Mesothelial cell of epicardium (in vitro differentiated cells): ENCODE measurements at regions not wholly inside any gene's neighbourhood (a gene's known extent, or its start where the extent isn't known, plus 50 kb on each side); places are given as distances from the start of the nearest gene placed in this dataset.

Source experiments
- DNase-seq, 2 experiments: peaks; one replicate each; pipeline ENCODE4 v3.0.0; 2021; ENCODE audit warnings: low spot score in 2 of 2; ENCODE audit not compliant: unreplicated experiment in 2 of 2
- H3K27ac Mint-ChIP-seq: 2 replicates; pipeline ENCODE4 v1.8.0; 2021; ENCODE audit warnings: mixed read lengths
- H3K27me3 Mint-ChIP-seq: 2 replicates; pipeline ENCODE4 v1.8.0; 2021; ENCODE audit warnings: low read depth, mixed read lengths
- H3K36me3 Mint-ChIP-seq: 2 replicates; pipeline ENCODE4 v1.8.0; 2021; ENCODE audit warnings: mixed read lengths
- H3K4me1 Mint-ChIP-seq: 2 replicates; pipeline ENCODE4 v1.8.0; 2021; ENCODE audit warnings: mixed read lengths
- H3K4me3 Mint-ChIP-seq: 2 replicates; pipeline ENCODE4 v1.8.0; 2021; ENCODE audit warnings: mild to moderate bottlenecking, moderate library complexity, mixed read lengths
- H3K9me3 Mint-ChIP-seq: 2 replicates; pipeline ENCODE4 v1.8.0; 2021; ENCODE audit warnings: mixed read lengths
- CTCF ChIP-seq: fragments of 200-600 bp; sonication (generic); IDR thresholded peaks from one replicate; pipeline ENCODE4 v1.5.0; 2021; ENCODE audit warnings: antibody characterized with exemption; ENCODE audit not compliant: unreplicated experiment

GRCh38 chr7:68235937-68236336 lies 1239.3 kb downstream of the TYW1 start:
- TF ChIP-seq CTCF = no peak
- no peaks in the 10 kb centered on the region for H3K4me1 Mint-ChIP-seq
- no peaks in the 10 kb centered on the region for H3K36me3 Mint-ChIP-seq
- H3K9me3 Mint-ChIP-seq = peaks cover 12% of the 10 kb centered on the region
- H3K4me3 Mint-ChIP-seq = no peak overlapping the region
- no peaks in the 10 kb centered on the region for H3K27me3 Mint-ChIP-seq
- DNase-seq = no peak
- H3K27ac Mint-ChIP-seq = no peak overlapping the region

- no peak overlapping the region for H3K4me3 Mint-ChIP-seq
- peaks cover 2% of the 10 kb centered on the region for H3K36me3 Mint-ChIP-seq
- DNase-seq = no peak
- H3K4me1 Mint-ChIP-seq = no peaks in the 10 kb centered on the region
- H3K27me3 Mint-ChIP-seq = no peaks in the 10 kb centered on the region
- H3K9me3 Mint-ChIP-seq = peaks cover 12% of the 10 kb centered on the region
- H3K27ac Mint-ChIP-seq = no peak overlapping the region
- no peak for TF ChIP-seq CTCF
Observed at GRCh38 chr7:68238204-68238805, 1241.7 kb downstream of the TYW1 start.

- DNase-seq = no peak
- Mint-ChIP-seq H3K4me1 (peaks cover 18% of the 10 kb centered on the region), H3K36me3 (peaks cover 2% of the 10 kb centered on the region), H3K27me3 (no peaks in the 10 kb centered on the region), H3K9me3 (peaks cover 12% of the 10 kb centered on the region), H3K4me3 (no peak overlapping the region), H3K27ac (no peak overlapping the region)
- TF ChIP-seq CTCF = no peak
Observed at GRCh38 chr7:68243128-68243527, 1246.5 kb downstream of the TYW1 start.

- Mint-ChIP-seq H3K9me3 (peaks cover 15% of the 10 kb centered on the region), H3K36me3 (peaks cover 2% of the 10 kb centered on the region), H3K4me3 (no peak overlapping the region), H3K27ac (no peak overlapping the region), H3K4me1 (peaks cover 18% of the 10 kb centered on the region), H3K27me3 (no peaks in the 10 kb centered on the region)
- no peak for DNase-seq
- no peak for TF ChIP-seq CTCF
Observed at GRCh38 chr7:68244389-68244788, 1247.8 kb downstream of the TYW1 start.

GRCh38 chr7:68245688-68246087 lies 1249.1 kb downstream of the TYW1 start:
- peak overlapping the region; percentile 48 for H3K27ac Mint-ChIP-seq
- DNase-seq = no peak
- peaks cover 15% of the 10 kb centered on the region for H3K9me3 Mint-ChIP-seq
- H3K36me3 Mint-ChIP-seq = peaks cover 2% of the 10 kb centered on the region
- peaks cover 18% of the 10 kb centered on the region for H3K4me1 Mint-ChIP-seq
- H3K27me3 Mint-ChIP-seq = no peaks in the 10 kb centered on the region
- no peak for TF ChIP-seq CTCF
- no peak overlapping the region for H3K4me3 Mint-ChIP-seq

GRCh38 chr7:68246189-68246633 lies 1249.6 kb downstream of the TYW1 start:
- Mint-ChIP-seq H3K4me3 (no peak overlapping the region), H3K9me3 (peaks cover 10% of the 10 kb centered on the region), H3K4me1 (peaks cover 18% of the 10 kb centered on the region), H3K36me3 (peaks cover under 1% of the 10 kb centered on the region), H3K27me3 (no peaks in the 10 kb centered on the region), H3K27ac (peak overlapping the region; percentile 48)
- peak in 1 of 2 experiments; percentile 21 for DNase-seq
- TF ChIP-seq CTCF = no peak
